A549 (cell line): ENCODE measurements at regions not wholly inside any gene's neighbourhood (a gene's known extent, or its start where the extent isn't known, plus 50 kb on each side); places are given as distances from the start of the nearest gene placed in this dataset.

Experiments used
- ATAC-seq, 2 experiments: fragments of 200-7000 bp in 1 of 2; fragments of >200 bp in 1 of 2; cut with Nextera tagmentation in 1 of 2; cut with Tn5 transposase in 1 of 2; 3 replicates each; pipeline versions ENCODE4 v1.8.0 to v1.9.1; 2018 to 2020; ENCODE audit warnings: mild to moderate bottlenecking in 1 of 2, moderate library complexity in 1 of 2
- CTCF ChIA-PET: fragments of 300-600 bp; sonication (Branson Sonifier 250); formaldehyde crosslinking; extraction: SDS; loops from one replicate; lab custom pipeline; 2021; ENCODE audit warnings: antibody characterized with exemption, inconsistent platforms; lab: Yijun Ruan, JAX
- POLR2A ChIA-PET: fragments of 350-600 bp; formaldehyde crosslinking; extraction: SDS; loops from one replicate; lab custom pipeline; 2021; ENCODE audit warnings: antibody characterized with exemption, inconsistent platforms; lab: Yijun Ruan, JAX
- DNase-seq, 2 experiments: peaks; one replicate each; pipeline versions ENCODE4 v3.0.0 to v3.0.0-alpha.2; 2011 to 2016; ENCODE audit warnings: low read depth in 1 of 2, low spot score in 1 of 2
- FAIRE-seq: peaks from 2 replicates; lab custom pipeline; 2011; peaks lifted over from hg19 to GRCh38; lab: Jason Lieb, UNC
- H3K27ac ChIP-seq, 2 experiments: fragments of >200 bp; sonication (Bioruptor Twin); formaldehyde crosslinking; 3 replicates each; pipeline ENCODE4 v1.5.1; 2016 to 2017
- H3K4me1 ChIP-seq: fragments of >200 bp; sonication (Bioruptor Twin); formaldehyde crosslinking; 3 replicates; pipeline ENCODE4 v1.6.1; 2016
- H3K4me2 ChIP-seq: fragments of >200 bp; sonication (Bioruptor Twin); formaldehyde crosslinking; 3 replicates; pipeline ENCODE4 v1.6.1; 2016
- H3K4me3 ChIP-seq: fragments of >200 bp; sonication (Bioruptor Twin); formaldehyde crosslinking; 3 replicates; pipeline ENCODE4 v1.5.1; 2016
- H3K9me3 ChIP-seq: fragments of >200 bp; sonication (Bioruptor Twin); formaldehyde crosslinking; 3 replicates; pipeline ENCODE4 v1.6.1; 2016
- CBX8 ChIP-seq: fragments of 200-600 bp; sonication (generic); IDR thresholded peaks from 2 replicates; pipeline ENCODE4 v1.6.1; 2016
- CEBPB ChIP-seq, 2 experiments: fragments of >200 bp in 1 of 2; sonication (Bioruptor Twin) in 1 of 2; formaldehyde crosslinking in 1 of 2; IDR thresholded peaks; 2 replicates each; pipeline ENCODE4 v1.6.1; 2012 to 2016
- E2F6 ChIP-seq: IDR thresholded peaks from 2 replicates; pipeline ENCODE4 v1.6.1; 2012; ENCODE audit warnings: low read depth, borderline replicate concordance
- ESRRA ChIP-seq: fragments of 150-350 bp; IDR thresholded peaks from 2 replicates; pipeline ENCODE4 v1.6.1; 2014; ENCODE audit warnings: mild to moderate bottlenecking, low read length, borderline replicate concordance
- FOSL2 ChIP-seq, 2 experiments: fragments of 450-650 bp in 1 of 2; fragments of >200 bp in 1 of 2; sonication (Bioruptor Twin) in 1 of 2; formaldehyde crosslinking; IDR thresholded peaks; 2 replicates each; pipeline versions ENCODE4 v1.5.0 to v1.6.1; 2016 to 2020; ENCODE audit warnings: mild to moderate bottlenecking in 1 of 2, moderate library complexity in 1 of 2
- HES2 ChIP-seq: fragments of >200 bp; sonication (Bioruptor Twin); formaldehyde crosslinking; IDR thresholded peaks from 2 replicates; pipeline ENCODE4 v1.6.1; 2016
- HMGXB4 ChIP-seq: fragments of 250-450 bp; sonication (Bioruptor Pico); IDR thresholded peaks from 2 replicates; pipeline ENCODE4 v1.5.0; 2021; ENCODE audit warnings: mild to moderate bottlenecking, moderate library complexity, borderline replicate concordance
- KDM1A ChIP-seq: fragments of 200-600 bp; sonication (generic); IDR thresholded peaks from 2 replicates; pipeline ENCODE4 v1.6.1; 2016; ENCODE audit warnings: low read depth, mild to moderate bottlenecking
- MAX ChIP-seq: IDR thresholded peaks from 2 replicates; pipeline ENCODE4 v1.6.1; 2012
- NPAS2 ChIP-seq: fragments of 250-450 bp; sonication (Bioruptor Pico); IDR thresholded peaks from 2 replicates; pipeline ENCODE4 v1.8.0; 2022; ENCODE audit warnings: mild to moderate bottlenecking, moderate library complexity, borderline replicate concordance
- POLR2A ChIP-seq: IDR thresholded peaks from 2 replicates; pipeline ENCODE4 v1.6.1; 2012; ENCODE audit warnings: mild to moderate bottlenecking, low read length
- REST ChIP-seq: fragments of 200-600 bp; sonication (generic); IDR thresholded peaks from 2 replicates; pipeline ENCODE4 v1.6.1; 2016; ENCODE audit warnings: antibody characterized with exemption, mild to moderate bottlenecking, moderate library complexity
- SMC3 ChIP-seq: fragments of >200 bp; sonication (Bioruptor Twin); formaldehyde crosslinking; IDR thresholded peaks from 3 replicates; pipeline ENCODE4 v1.6.1; 2018; ENCODE audit warnings: inconsistent platforms
- USF2 ChIP-seq: fragments of 450-650 bp; IDR thresholded peaks from 2 replicates; pipeline ENCODE4 v1.6.1; 2014; ENCODE audit warnings: antibody characterized with exemption
- WGBS: methylation state at CpG from one replicate; pipeline ENCODE4 v1.1.6; 2017; ENCODE audit errors: missing lambda C conversion rate; 5-methylcytosine and 5-hydroxymethylcytosine counted together

- TF ChIP-seq ESRRA: no peak
- TF ChIP-seq CBX8: no peak
- peak; percentile 55 for TF ChIP-seq SMC3
- TF ChIP-seq NPAS2 (CRISPR knock-in tag): no peak
- TF ChIP-seq HMGXB4 (CRISPR knock-in tag): no peak
- TF ChIP-seq KDM1A: no peak
- no peak for TF ChIP-seq CEBPB (IDR thresholded peaks at IDR 0.05)
Measured at GRCh38 chr2:71778936-71779773, 325.8 kb downstream of the DYSF start (continued).

GRCh38 chr2:71778514-71778913 lies 325.2 kb downstream of the DYSF start:
- H3K4me1 ChIP-seq: peaks cover 21% of the 10 kb centered on the region
- POLR2A ChIA-PET: no interaction called here
- TF ChIP-seq USF2 (no peak), FOSL2 (IDR thresholded peaks at IDR 0.05) (no peak), FOSL2 (CRISPR knock-in tag; IDR thresholded peaks at IDR 0.05) (no peak), MAX (peak; percentile 25; the same call in 1 of the 2 replicates), E2F6 (0 out of 2 replicates have a peak, but pooled peaks have one; percentile 34)
- H3K4me3 ChIP-seq: no peak overlapping the region
- ATAC-seq (no peak), FAIRE-seq (no peak), DNase-seq (no peak)
- CTCF ChIA-PET: interaction anchor here (0.7 to 17.4 kb wide), 18 partner anchors 9 to 801 kb away, joined by 3 to 222 read pairs (median 6); partner anchors contain the start of gene CYP26B1
- H3K4me2 ChIP-seq: no peak overlapping the region
- peak overlapping the region; percentile 17 to 52; a peak in 2 of 6 replicates for H3K27ac ChIP-seq
- 63% methylated on average over 2 of the region's 2 CpGs for WGBS
- H3K9me3 ChIP-seq: no peaks in the 10 kb centered on the region

GRCh38 chr2:71777946-71778345 lies 324.6 kb downstream of the DYSF start:
- Histone ChIP-seq H3K4me2 (no peak overlapping the region), H3K4me3 (no peak overlapping the region), H3K9me3 (no peaks in the 10 kb centered on the region; the same call in 2 of the 3 replicates), H3K4me1 (peaks cover 16% of the 10 kb centered on the region)
- FAIRE-seq (no peak), DNase-seq (no peak), ATAC-seq (no peak)
- CTCF ChIA-PET: interaction anchor here (0.8 to 17.4 kb wide), 14 partner anchors 10 to 802 kb away, joined by 3 to 222 read pairs (median 7); no protein-coding TSS in a partner anchor
- POLR2A ChIA-PET: no interaction called here
- no peak for TF ChIP-seq REST
- no peak for TF ChIP-seq CEBPB (IDR thresholded peaks at IDR 0.05)
- no peak for TF ChIP-seq POLR2A
- no peak for TF ChIP-seq HES2
- TF ChIP-seq, all 56 proteins: peak for 0
- H3K27ac ChIP-seq: peak overlapping the region; percentile 17 to 52; a peak in 2 of 6 replicates
- WGBS: 85% methylated on average over 4 of the region's 4 CpGs
